GM21825 (cell line): ENCODE measurements at regions not wholly inside any gene's neighbourhood (a gene's known extent, or its start where the extent isn't known, plus 50 kb on each side); places are given as distances from the start of the nearest gene placed in this dataset.
A peak's percentile ranks its signal among the peaks of the same experiment; 100 is the strongest.
"Not testable (repeated sequence)": the region's sequence is repeated elsewhere in the genome, so short reads cannot be mapped to it uniquely, and the experiment has no call there.

Source experiments
- ATAC-seq: cut with Tn5 transposase; IDR thresholded peaks from one replicate; pipeline ENCODE4 v1.9.1; 2021; ENCODE audit warnings: mild to moderate bottlenecking, moderate library complexity; ENCODE audit not compliant: unreplicated experiment

GRCh38 chr13:27327633-27328032 is 57.0 kb downstream of the RASL11A start:
- ATAC-seq: no peak

DNA sequence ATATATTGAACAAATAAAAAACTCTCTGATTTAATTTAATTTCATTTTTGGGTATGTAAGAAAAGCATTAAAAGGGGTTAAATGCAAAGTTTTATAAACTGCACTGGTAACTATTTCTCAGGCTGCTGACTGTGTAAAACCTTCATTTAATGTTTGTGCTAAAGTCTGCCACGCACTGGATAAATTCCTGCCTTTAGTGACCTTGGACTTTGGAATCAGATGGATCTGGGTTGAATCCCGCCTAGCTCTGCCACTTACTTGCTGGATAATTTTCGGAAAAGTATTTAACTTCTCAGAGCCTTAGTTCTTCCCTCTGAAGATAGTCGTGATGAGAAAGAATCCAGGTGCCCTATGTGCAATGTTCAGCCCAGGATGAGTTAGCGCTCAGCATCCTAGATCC is 58.6 kb downstream of the RASL11A start:
- ATAC-seq: no peak

DNA sequence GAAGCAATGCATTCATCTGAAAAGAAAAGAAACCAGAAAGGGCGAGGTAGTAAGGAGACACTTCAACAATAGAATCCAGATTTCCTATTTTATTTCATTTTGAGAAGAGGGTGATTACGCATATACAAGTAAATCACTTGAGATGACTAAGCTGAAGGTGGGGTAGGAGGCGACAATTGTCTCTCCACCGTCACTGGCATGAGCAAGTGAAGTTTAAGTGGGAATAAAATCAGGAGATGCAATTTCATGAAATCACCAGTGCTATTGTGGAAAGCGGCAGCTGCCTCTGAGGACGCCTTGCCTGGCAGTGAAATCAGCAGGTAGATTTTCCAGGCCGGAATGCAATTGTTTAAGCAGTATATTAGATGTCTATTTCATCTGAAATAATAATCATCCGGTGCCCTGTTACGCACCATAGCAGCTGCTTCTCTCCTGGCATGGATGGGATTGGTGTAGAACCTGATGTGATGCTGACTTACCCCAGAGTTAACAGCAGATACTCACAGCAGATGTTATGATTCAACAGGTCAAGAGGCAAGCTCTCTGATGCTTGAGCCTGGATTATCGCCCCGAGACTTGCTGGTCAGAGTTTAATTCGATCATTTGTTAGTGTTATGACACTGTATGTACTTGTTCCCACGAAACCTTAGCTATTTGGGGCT is 64.3 kb downstream of the RASL11A start:
- no peak for ATAC-seq

GRCh38 chr13:27336014-27336673 is 65.5 kb downstream of the RASL11A start:
- ATAC-seq: no peak

DNA sequence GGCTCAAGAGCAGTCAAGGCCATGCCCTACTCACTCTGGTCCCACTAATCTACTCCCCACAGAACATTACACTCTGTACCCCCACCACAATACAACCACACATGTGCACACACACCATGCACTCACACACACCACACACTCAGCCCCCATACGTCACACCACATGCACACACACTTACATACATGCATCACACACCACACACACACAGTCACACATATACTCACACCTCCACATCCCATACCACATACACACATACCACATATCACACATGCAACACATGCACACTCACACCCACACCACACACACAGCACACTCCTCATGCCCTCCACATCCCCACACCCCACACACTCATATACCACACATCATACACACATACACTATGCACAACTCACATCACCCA is 67.6 kb downstream of the RASL11A start:
- ATAC-seq: no peak

DNA sequence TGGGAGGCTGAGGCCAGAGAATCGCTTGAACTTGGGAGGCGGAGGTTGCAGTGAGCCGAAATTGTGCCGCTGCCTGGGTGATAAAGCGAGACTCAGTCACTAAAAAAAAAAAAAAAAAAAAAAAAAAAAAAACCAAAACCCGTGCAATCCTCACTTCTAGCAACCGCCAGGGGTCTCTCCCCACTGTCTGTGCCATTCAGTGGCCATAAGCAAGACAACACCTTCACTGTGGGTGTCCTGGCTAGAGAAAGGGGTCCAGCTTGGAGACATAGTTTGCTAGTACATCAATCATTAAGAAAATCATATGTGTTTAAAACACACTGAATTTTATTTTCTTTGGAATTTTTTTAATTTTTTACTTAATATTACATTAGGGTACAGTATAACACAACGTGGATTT is 68.2 kb downstream of the RASL11A start:
- no peak for ATAC-seq

DNA sequence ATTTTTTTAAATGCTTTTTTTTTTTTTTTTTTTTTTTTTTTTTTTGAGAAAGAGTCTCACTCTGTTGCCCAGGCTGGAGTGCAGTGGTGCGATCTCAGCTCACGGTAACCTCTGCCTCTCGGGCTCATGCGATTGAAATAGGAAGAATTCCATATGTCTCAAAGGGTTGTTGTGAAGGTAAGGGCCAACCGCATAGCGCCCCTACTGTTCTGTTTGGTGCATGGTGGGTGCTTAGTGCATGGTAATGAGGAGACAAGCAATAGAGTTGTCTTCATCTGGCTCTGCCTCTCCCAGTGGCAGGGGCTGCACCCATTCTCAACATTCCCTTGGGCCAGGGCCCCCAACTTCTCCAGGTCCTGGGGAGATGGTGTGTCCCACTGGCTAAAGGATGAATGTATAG is 68.7 kb downstream of the RASL11A start:
- no peak for ATAC-seq

DNA sequence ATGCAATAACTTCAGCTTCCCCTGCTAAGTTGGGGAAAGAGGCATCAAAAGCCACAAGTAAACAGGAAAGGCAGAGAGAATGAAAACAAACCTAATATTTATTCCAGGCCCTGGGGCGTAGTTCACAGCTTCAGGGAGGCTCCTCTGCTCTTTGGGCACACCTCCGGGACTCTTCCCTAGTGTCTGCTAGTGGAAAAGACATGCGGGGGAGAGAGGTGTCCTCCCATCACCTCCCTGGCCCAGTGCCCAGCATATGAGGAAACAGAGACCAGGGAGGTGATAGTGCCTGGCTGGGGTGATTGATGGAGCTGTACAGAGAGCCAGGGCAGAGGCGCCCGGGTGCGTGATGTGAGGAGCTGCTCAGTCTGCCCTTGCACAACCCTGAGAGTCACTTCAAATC is 71.0 kb downstream of the RASL11A start:
- ATAC-seq: no peak

DNA sequence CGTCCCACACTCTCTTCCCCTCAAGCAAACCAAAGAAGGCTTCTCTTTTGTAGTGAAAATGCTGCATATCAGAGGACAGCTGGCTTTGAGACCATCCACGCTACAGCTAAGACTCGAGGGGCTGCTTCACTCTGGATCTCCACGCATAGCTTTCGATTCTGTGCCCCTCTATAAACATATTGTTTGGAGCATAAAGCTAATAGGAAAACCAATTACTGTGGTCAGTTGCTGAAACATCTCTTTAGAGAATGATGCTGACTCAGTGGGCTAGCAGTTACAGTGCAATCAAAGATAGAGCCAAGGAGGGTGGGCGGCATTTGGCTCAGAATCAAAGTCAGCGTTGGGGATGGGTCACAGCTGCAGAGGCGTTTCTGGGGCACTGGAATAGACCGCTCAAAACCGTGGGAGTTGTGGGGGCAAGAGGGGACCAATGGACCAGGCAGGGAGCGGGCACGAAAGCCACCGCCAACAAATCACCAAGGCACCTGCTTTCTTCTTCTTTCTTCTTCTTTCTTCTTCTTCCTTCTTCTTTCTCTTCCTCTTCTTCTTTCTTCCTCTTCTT is 76.7 kb downstream of the RASL11A start:
- ATAC-seq: no peak

- no peak for ATAC-seq
Measured at GRCh38 chr13:27348461-27348860, 76.0 kb upstream of the GTF3A start.

DNA sequence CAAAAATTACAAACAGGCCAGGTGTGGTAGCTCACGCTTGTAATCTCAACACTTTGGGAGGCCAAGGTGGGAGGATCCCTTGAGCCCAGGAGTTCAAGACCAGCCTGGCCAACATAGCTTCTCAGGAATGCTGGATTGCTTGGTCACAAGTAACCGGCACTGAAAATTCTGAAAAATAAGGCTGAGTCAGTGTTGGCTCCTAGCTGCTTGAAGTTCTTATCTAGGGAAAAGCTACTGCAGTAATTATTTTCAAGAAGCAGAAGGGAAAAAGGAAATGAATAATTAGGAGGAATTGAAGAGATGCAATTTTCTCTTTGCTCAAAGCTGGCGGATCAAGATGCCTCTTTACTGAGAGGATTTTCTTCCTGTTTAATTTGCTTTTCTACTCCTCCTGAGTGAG is 75.0 kb upstream of the GTF3A start:
- no peak for ATAC-seq

- not testable (repeated sequence) for ATAC-seq
Measured at GRCh38 chr13:27350825-27351224, 73.6 kb upstream of the GTF3A start.

DNA sequence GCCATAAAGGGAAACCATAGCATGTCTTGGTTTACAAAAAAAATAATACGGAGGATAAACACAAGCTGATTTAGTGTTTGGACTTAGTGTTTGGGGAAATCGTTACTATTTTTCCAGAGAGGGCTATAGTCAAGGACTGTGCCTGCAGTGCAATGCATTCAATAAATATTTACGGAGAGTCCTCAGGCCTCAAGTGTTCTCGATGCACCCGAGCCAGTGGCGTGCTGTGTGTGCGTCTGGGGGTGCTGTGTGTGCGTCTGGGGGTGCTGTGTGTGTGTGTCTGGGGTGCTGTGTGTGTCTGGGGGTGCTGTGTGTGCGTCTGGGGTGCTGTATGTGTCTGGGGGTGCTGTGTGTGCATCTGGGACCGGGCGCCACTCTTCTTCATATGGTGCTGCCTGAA is 71.7 kb upstream of the GTF3A start:
- ATAC-seq: peak; percentile 10

DNA sequence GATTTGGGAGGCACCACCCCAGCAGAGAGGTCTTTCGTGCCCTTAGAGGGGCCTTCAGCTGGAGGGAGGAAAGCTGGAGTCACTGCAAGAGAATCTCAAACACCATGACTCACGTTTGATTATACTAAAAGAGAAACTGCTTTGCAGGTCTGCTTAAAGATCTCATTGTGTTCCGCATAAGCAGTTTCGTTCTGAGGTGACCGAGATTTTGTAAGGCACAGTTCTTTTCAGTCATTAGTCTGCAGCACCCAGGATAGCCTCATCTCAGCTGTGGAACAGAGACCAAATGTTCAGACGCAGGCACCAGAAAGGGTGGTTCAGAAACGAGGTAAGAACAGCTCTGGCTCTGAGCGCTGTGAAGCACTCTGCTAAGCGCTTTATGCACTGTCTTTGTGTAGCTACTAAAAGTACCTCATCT is 71.2 kb upstream of the GTF3A start:
- peak; percentile 97 for ATAC-seq

DNA sequence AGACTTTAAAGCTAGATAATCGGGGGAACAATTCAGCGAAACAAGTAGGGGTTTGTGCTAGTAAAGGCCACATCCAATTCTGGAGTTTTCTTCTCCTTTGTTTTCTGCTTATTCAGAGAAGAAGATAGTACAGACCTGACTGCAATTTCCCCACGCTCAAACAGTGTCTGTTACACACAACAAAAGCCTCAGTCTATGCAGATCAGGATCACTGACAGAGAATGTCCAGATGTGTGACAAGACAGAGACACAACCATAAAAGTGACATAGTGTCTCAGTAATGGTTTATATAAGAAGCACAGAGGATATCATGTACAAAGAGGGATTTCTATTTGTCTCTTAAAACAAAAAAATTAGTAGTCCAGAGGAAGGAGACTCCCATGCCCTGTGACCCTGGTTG is 70.7 kb upstream of the GTF3A start:
- no peak for ATAC-seq

DNA sequence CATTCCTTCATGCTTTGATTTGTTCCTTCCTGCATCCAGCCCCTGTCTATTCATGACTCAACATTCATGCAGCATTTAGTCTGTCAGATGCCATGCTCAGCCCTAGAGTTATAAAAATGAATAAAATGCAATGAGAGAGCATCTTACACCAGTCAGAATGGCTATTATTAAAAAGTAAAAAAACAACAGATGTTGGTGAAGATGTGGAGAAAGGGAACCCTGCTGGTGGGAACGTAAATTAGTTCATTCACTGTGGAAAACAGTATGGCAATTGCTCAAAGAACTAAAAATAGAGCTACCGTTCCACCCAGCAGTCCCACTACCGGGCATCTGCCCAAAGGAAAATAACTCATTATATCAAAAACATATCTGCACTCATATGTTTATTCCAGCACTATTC is 70.0 kb upstream of the GTF3A start:
- ATAC-seq: no peak

- no peak for ATAC-seq
Measured at GRCh38 chr13:27355894-27356293, 68.5 kb upstream of the GTF3A start.

- ATAC-seq: no peak
Measured at GRCh38 chr13:27358420-27358819, 66.0 kb upstream of the GTF3A start.

DNA sequence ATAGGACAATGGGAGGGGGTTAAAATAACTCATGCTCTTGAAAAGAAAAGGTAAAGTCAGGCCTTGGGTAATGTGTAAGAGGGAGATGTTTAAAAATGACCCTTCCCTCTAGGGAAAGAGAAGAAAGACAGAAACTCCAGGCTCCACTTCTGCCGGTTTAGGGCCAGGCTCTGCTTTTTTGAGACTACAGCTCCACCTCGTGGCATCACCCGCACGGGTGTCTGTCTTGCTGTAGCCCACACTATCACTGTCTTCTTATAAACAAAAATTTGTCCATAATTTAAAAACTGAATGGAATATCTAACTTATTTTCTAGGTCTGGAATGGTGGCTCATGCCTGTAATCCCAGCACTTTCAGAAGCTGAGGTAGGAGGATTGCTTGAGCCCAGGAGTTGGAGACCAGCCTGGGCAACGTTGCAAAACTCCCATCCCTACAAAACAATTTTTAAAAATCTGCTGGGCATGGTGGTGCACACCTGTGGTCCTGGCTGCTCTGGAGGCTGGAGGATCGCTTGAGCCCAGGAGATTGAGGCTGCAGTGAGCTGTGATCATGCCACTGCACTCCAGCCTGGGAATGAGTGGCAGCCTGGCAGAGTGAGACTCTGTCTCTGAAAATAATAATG is 65.1 kb upstream of the GTF3A start:
- ATAC-seq: peak; percentile 47

- no peak for ATAC-seq
Measured at GRCh38 chr13:27360562-27360961, 63.9 kb upstream of the GTF3A start.

- peak; percentile 81 for ATAC-seq
Measured at GRCh38 chr13:27362064-27362751, 62.2 kb upstream of the GTF3A start.
